Right cardiac atrium (tissue), 5 donors: ENCODE measurements at regions not wholly inside any gene's neighbourhood (a gene's known extent, or its start where the extent isn't known, plus 50 kb on each side); places are given as distances from the start of the nearest gene placed in this dataset.

Experiments
- ATAC-seq, 2 donors: fragments of 200-7000 bp; cut with Tn5 transposase; one replicate each; pipeline versions ENCODE4 v1.8.0 to v1.9.1; 2020; ENCODE audit warnings: moderate library complexity in 2 of 2, mild to moderate bottlenecking in 1 of 2
- DNase-seq, 3 donors: peaks; one replicate each; pipeline ENCODE4 v3.0.0-alpha.2; 2020
- H3K27ac ChIP-seq: one replicate; pipeline ENCODE4 v1.5.1; 2013; ENCODE audit warnings: mild to moderate bottlenecking, low read length, control low read depth, moderate library complexity
- H3K27me3 ChIP-seq: one replicate; pipeline ENCODE4 v1.6.1; 2013; ENCODE audit not compliant: control insufficient read depth, insufficient read depth
- H3K4me1 ChIP-seq: one replicate; pipeline ENCODE4 v1.6.1; 2013; ENCODE audit warnings: low read length; ENCODE audit not compliant: control insufficient read depth, insufficient read depth
- H3K4me3 ChIP-seq: one replicate; pipeline ENCODE4 v1.5.1; 2013; ENCODE audit warnings: low read length, control low read depth
- H3K9me3 ChIP-seq: one replicate; pipeline ENCODE4 v1.6.1; 2013; ENCODE audit warnings: low read length; ENCODE audit not compliant: control insufficient read depth
- WGBS: extraction: QIAGEN DNeasy Blood & Tissue Kit; methylation state at CpG from one replicate; pipeline ENCODE4 v1.1.7; 2013; 5-methylcytosine and 5-hydroxymethylcytosine counted together
- intact Hi-C, 4 donors: fragments of 100-400 bp; cut with DNase I; formaldehyde crosslinking; loops; one replicate each; pipeline versions ENCODE4 v1.11.0 to v1.14.0; 2022 to 2023
- donor health status: healthy with polysubstance abuse.
- donor health status: DM: no; HTN: yes; CAD: no.
- donor health status: DM: no; HTN: no; CAD: no.
- donor health status: DM: no; HTN: yes; CAD: no; lungs with severe emphysema.
- donor health status: DM: yes; HTN: yes; CAD: no.

- ATAC-seq (no peak), DNase-seq (no peak)
- WGBS, result 54% methylated on average over 2 of the region's 2 CpGs
- H3K4me3 ChIP-seq, result no peak overlapping the region
- no peaks in the 10 kb centered on the region for H3K4me1 ChIP-seq
- no peaks in the 10 kb centered on the region for H3K27me3 ChIP-seq
- no peak overlapping the region for H3K27ac ChIP-seq
- H3K9me3 ChIP-seq, result peaks cover 2% of the 10 kb centered on the region
- intact Hi-C loops, result no loop called here
Measured at GRCh38 chr9:99416007-99416406, 193.9 kb downstream of the SEC61B start.

- Histone ChIP-seq H3K27ac (no peak overlapping the region), H3K27me3 (no peaks in the 10 kb centered on the region), H3K4me3 (no peak overlapping the region), H3K9me3 (no peaks in the 10 kb centered on the region), H3K4me1 (no peaks in the 10 kb centered on the region)
- intact Hi-C loops, result no loop called here
- ATAC-seq (no peak), DNase-seq (no peak)
- WGBS, result 80% methylated on average over 4 of the region's 4 CpGs
Measured at GRCh38 chr9:99419070-99419469, 197.0 kb downstream of the SEC61B start.

DNA sequence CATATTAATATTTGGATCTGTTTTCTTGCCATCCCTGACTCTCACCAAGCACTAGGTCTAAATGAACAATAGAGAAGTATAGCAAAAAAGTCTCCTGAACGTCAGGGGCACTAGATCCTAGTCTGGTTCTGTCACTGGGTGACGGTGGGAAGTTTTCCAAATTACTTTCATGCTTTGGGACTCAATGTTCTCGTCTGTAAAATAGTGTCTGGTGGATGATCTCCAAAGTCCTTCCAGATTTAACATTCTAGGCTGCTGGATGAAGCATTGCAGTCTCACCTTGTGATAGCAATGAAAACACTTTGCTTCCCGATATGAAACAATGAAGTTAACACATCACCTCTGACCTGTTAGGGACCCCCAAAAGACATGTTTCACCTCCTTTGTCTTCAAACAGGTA is 199.3 kb downstream of the SEC61B start:
- WGBS, result 55% methylated on average over 4 of the region's 4 CpGs
- ATAC-seq, result no peak
- intact Hi-C loops, result no loop called here
- Histone ChIP-seq H3K27me3 (no peaks in the 10 kb centered on the region), H3K4me1 (no peaks in the 10 kb centered on the region), H3K9me3 (no peaks in the 10 kb centered on the region), H3K4me3 (no peak overlapping the region), H3K27ac (no peak overlapping the region)
- DNase-seq, result no peak

DNA sequence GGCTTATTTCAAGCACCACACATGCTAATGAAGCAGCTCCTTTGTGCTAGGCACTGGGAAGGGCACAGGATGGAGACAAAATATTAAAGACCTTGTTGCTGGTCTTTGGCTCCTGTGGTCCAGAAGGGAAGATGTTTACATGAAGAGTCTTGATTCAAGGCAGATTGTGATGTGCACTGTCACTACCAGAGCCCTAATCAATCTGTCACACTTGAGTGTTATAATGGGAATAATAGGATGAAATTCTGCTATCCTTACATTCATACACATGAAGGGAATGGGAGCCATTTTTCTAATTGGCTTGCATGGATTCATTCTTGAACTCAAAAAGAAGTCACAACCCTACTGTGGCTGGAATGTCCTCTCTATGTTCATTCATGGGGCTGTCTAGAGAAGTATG is 203.0 kb downstream of the SEC61B start:
- H3K4me1 ChIP-seq, result no peaks in the 10 kb centered on the region
- no peaks in the 10 kb centered on the region for H3K27me3 ChIP-seq
- intact Hi-C loops, result no loop called here
- H3K4me3 ChIP-seq, result no peak overlapping the region
- no peak for ATAC-seq
- H3K27ac ChIP-seq, result no peak overlapping the region
- H3K9me3 ChIP-seq, result no peaks in the 10 kb centered on the region
- no peak for DNase-seq

GRCh38 chr9:99425923-99426842 is 204.1 kb downstream of the SEC61B start:
- H3K4me1 ChIP-seq, result no peaks in the 10 kb centered on the region
- no peaks in the 10 kb centered on the region for H3K27me3 ChIP-seq
- 36% methylated on average over 1 of the region's 1 CpG for WGBS
- no peak for DNase-seq
- intact Hi-C loops, result no loop called here
- H3K27ac ChIP-seq, result no peak overlapping the region
- H3K9me3 ChIP-seq, result no peaks in the 10 kb centered on the region
- no peak overlapping the region for H3K4me3 ChIP-seq
- no peak for ATAC-seq

DNA sequence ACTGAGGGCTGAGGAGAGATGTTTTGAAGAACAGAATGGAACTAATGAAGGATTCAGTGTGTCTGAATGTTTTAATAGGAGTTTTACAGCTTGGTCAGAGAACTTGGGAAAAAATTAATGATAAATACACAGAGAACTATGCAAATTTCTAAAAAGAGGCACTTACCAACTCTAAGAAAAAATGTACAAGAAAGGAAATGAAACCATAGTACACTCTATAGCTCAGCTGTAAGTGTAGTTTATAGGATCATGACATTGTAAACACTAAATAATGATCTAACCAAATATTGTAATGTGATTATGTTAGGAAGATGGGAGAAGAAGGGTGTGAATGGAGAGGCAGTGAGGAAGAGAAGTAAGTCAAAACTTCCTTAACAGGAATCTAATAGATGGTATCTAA is 205.2 kb downstream of the SEC61B start:
- no peaks in the 10 kb centered on the region for H3K27me3 ChIP-seq
- intact Hi-C loops, result no loop called here
- ATAC-seq, result no peak
- no peak overlapping the region for H3K27ac ChIP-seq
- no peak overlapping the region for H3K4me3 ChIP-seq
- no peaks in the 10 kb centered on the region for H3K4me1 ChIP-seq
- no peaks in the 10 kb centered on the region for H3K9me3 ChIP-seq
- DNase-seq, result no peak

DNA sequence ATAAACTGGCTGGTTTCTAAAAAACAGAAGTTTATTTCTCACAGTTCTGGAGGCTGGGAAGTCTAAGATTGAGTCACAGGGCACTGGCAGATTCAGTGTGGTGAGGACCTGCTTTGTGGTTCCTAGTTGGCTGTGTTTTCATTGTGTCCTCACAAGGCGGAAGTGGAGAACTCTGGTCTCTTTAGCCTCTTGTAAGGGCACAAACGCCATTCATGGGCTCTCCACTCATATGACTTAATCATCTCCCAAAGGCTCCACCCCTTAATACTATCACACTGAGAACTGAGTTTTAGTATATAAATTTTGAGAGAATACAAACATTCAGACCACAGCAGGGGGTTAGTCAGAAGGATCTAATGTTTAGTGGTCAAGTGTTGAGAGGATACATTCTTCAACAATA is 208.2 kb downstream of the SEC61B start:
- no peak for DNase-seq
- no peak overlapping the region for H3K4me3 ChIP-seq
- WGBS, result 88% methylated on average over 2 of the region's 2 CpGs
- intact Hi-C loops, result no loop called here
- no peak overlapping the region for H3K27ac ChIP-seq
- no peak for ATAC-seq
- H3K4me1 ChIP-seq, result peaks cover 2% of the 10 kb centered on the region
- H3K27me3 ChIP-seq, result no peaks in the 10 kb centered on the region
- H3K9me3 ChIP-seq, result no peaks in the 10 kb centered on the region

- ATAC-seq (peak in 1 of 2 donors; percentile 54), DNase-seq (no peak)
- Histone ChIP-seq H3K9me3 (no peaks in the 10 kb centered on the region), H3K4me3 (no peak overlapping the region), H3K27ac (no peak overlapping the region), H3K4me1 (peaks cover 2% of the 10 kb centered on the region), H3K27me3 (no peaks in the 10 kb centered on the region)
- 25% methylated on average over 1 of the region's 1 CpG for WGBS
- intact Hi-C loops, result no loop called here
Measured at GRCh38 chr9:99431103-99431502, 209.0 kb downstream of the SEC61B start.

GRCh38 chr9:99432075-99432474 is 210.0 kb downstream of the SEC61B start:
- ATAC-seq (no peak), DNase-seq (no peak)
- 84% methylated on average over 4 of the region's 4 CpGs for WGBS
- H3K9me3 ChIP-seq, result no peaks in the 10 kb centered on the region
- intact Hi-C loops, result no loop called here
- peaks cover 2% of the 10 kb centered on the region for H3K4me1 ChIP-seq
- H3K27me3 ChIP-seq, result no peaks in the 10 kb centered on the region
- no peak overlapping the region for H3K4me3 ChIP-seq
- no peak overlapping the region for H3K27ac ChIP-seq

- no peaks in the 10 kb centered on the region for H3K27me3 ChIP-seq
- 67% methylated on average over 4 of the region's 4 CpGs for WGBS
- DNase-seq, result no peak
- peaks cover 2% of the 10 kb centered on the region for H3K4me1 ChIP-seq
- intact Hi-C loops, result no loop called here
- H3K9me3 ChIP-seq, result no peaks in the 10 kb centered on the region
- H3K4me3 ChIP-seq, result no peak overlapping the region
- ATAC-seq, result no peak
- H3K27ac ChIP-seq, result no peak overlapping the region
Measured at GRCh38 chr9:99433095-99433494, 211.0 kb downstream of the SEC61B start.

GRCh38 chr9:99433555-99433954 is 211.5 kb downstream of the SEC61B start:
- DNase-seq (peak; percentile 39 to 43 (median 40)), ATAC-seq (peak; percentile 67 to 95)
- Histone ChIP-seq H3K4me1 (peaks cover 2% of the 10 kb centered on the region), H3K27ac (no peak overlapping the region), H3K27me3 (no peaks in the 10 kb centered on the region), H3K4me3 (no peak overlapping the region), H3K9me3 (no peaks in the 10 kb centered on the region)
- intact Hi-C loops, result no loop called here
- 35% methylated on average over 3 of the region's 3 CpGs for WGBS

DNA sequence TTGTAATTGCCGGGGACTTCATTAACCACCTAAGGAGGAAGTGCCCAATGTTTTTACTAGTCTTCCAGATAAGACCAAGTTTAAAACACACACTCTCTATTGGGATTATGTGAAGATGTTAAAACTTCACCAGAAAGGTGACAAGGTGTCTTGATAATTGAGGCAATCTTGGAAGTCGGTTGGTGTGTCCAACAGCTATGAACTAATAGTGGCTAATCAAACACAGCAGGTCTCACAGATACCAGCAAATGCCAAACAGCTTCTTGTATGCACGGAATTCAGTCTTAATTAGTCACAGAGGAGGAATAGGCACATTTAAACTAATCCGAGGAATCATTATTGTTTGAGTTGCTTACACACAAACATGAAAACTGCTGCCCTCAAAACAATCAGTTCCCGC is 214.5 kb downstream of the SEC61B start:
- Histone ChIP-seq H3K27ac (no peak overlapping the region), H3K9me3 (no peaks in the 10 kb centered on the region), H3K27me3 (no peaks in the 10 kb centered on the region), H3K4me1 (peaks cover 2% of the 10 kb centered on the region), H3K4me3 (no peak overlapping the region)
- intact Hi-C loops, result no loop called here
- 74% methylated on average over 5 of the region's 5 CpGs for WGBS
- DNase-seq (no peak), ATAC-seq (no peak)
